PC-3 (cell line): ENCODE measurements at regions not wholly inside any gene's neighbourhood (a gene's known extent, or its start where the extent isn't known, plus 50 kb on each side); places are given as distances from the start of the nearest gene placed in this dataset.
"Not testable (repeated sequence)": the region's sequence is repeated elsewhere in the genome, so short reads cannot be mapped to it uniquely, and the experiment has no call there.

ENCODE experiments used
- ATAC-seq: fragments of 200-7000 bp; cut with Tn5 transposase; 2 replicates; pipeline ENCODE4 v1.9.1; 2020; ENCODE audit warnings: mild to moderate bottlenecking, moderate library complexity
- BruUV-seq: library from RNA; stranded (reverse); fragments of 400-500 nt; replicated peaks from 2 replicates; lab custom pipeline; 2021; lab: Mats Ljungman, UMichigan
- CTCF ChIA-PET: fragments of 300-600 bp; sonication (Branson Sonifier 250); formaldehyde crosslinking; loops from one replicate; lab custom pipeline; 2022; ENCODE audit warnings: antibody characterized with exemption; lab: Charles Lee
- POLR2A ChIA-PET: fragments of 300-600 bp; sonication (Branson Sonifier 250); formaldehyde crosslinking; loops from one replicate; lab custom pipeline; 2022; ENCODE audit warnings: antibody characterized with exemption; ENCODE audit not compliant: unreplicated experiment; lab: Charles Lee
- DNase-seq: peaks from one replicate; pipeline ENCODE4 v3.0.0-alpha.2; 2015
- H2AFZ ChIP-seq: fragments of 300-600 bp; sonication (generic); 2 replicates; pipeline ENCODE4 v1.6.0; 2016; ENCODE audit warnings: antibody characterized with exemption, low read length
- H3F3A ChIP-seq: fragments of 300-600 bp; sonication (generic); one replicate; pipeline ENCODE4 v1.6.0; 2017; ENCODE audit warnings: antibody characterized with exemption, low read length, control low read depth, mild to moderate bottlenecking; ENCODE audit not compliant: unreplicated experiment
- H3K27ac ChIP-seq: fragments of 300-600 bp; sonication (generic); 2 replicates; pipeline ENCODE4 v1.5.1; 2016; ENCODE audit warnings: mild to moderate bottlenecking, low read length
- H3K27me3 ChIP-seq: fragments of 300-600 bp; sonication (generic); 2 replicates; pipeline ENCODE4 v1.6.1; 2016; ENCODE audit warnings: low read length, mixed read lengths
- H3K36me3 ChIP-seq: fragments of 300-600 bp; sonication (generic); 2 replicates; pipeline ENCODE4 v1.6.1; 2016; ENCODE audit warnings: low read depth, mixed run types, low read length, mixed read lengths
- H3K4me1 ChIP-seq: fragments of 300-600 bp; sonication (generic); 2 replicates; pipeline ENCODE4 v1.5.1; 2016; ENCODE audit warnings: low read length; ENCODE audit not compliant: insufficient read depth
- H3K4me2 ChIP-seq: fragments of 300-600 bp; sonication (generic); 2 replicates; pipeline ENCODE4 v1.6.0; 2016; ENCODE audit warnings: low read length
- H3K4me3 ChIP-seq: fragments of 300-600 bp; sonication (generic); 2 replicates; pipeline ENCODE4 v1.5.1; 2016; ENCODE audit warnings: mild to moderate bottlenecking, low read length, mixed read lengths
- H3K79me2 ChIP-seq: fragments of 300-600 bp; sonication (generic); 2 replicates; pipeline ENCODE4 v1.6.1; 2017; ENCODE audit warnings: low read length, mixed read lengths
- H3K9ac ChIP-seq: fragments of 300-600 bp; sonication (generic); 2 replicates; pipeline ENCODE4 v1.6.0; 2016; ENCODE audit warnings: mild to moderate bottlenecking, low read length
- H3K9me2 ChIP-seq: fragments of 300-600 bp; sonication (generic); replicated peaks from 2 replicates; pipeline ENCODE4 v1.6.1; 2016; ENCODE audit warnings: mixed run types, low read length, mixed read lengths
- H3K9me3 ChIP-seq: fragments of 300-600 bp; sonication (generic); 2 replicates; pipeline ENCODE4 v1.6.1; 2016; ENCODE audit warnings: low read length, mixed read lengths
- H4K20me1 ChIP-seq: fragments of 300-600 bp; sonication (generic); 2 replicates; pipeline ENCODE4 v1.6.1; 2016; ENCODE audit warnings: low read length, mixed read lengths
- CTCF ChIP-seq: fragments of 300-600 bp; sonication (generic); conservative IDR thresholded peaks from 2 replicates; pipeline ENCODE4 v1.5.1; 2017; ENCODE audit warnings: antibody characterized with exemption, low read depth, mild to moderate bottlenecking, low read length
- EZH2 ChIP-seq: fragments of 300-600 bp; sonication (generic); IDR thresholded peaks from one replicate; pipeline ENCODE4 v1.6.1; 2017; ENCODE audit warnings: antibody characterized with exemption, mild to moderate bottlenecking, low read length; ENCODE audit not compliant: unreplicated experiment
- EZH2phosphoT487 ChIP-seq: fragments of 300-600 bp; sonication (generic); IDR thresholded peaks from 2 replicates; pipeline ENCODE4 v1.6.1; 2018; ENCODE audit warnings: mild to moderate bottlenecking, antibody characterized with exemption, low read length, borderline replicate concordance
- intact Hi-C: fragments of 100-400 bp; cut with micrococcal nuclease; formaldehyde crosslinking; loops from 2 replicates; pipeline ENCODE4 v1.9.0; 2023

DNA sequence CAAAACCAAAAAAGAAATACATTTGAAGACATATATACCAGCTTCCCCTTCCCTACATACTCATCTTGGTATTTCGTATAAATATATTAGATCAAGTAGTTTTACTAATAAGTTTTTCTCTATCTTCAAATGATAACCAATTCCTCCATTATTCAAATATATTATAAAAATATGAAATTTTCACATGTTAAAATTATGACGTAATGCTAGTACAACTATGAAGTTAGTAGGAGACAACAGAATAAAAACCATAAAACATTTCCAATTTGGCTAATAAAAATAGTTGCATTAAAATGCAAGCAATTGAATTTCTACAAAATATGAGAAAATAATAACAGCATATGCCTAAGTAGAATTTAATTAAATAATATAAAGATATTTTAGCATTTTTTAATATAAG is 501.8 kb upstream of the SLITRK5 start:
- Histone ChIP-seq H2AFZ (no peak overlapping the region), H3K36me3 (no peaks in the 10 kb centered on the region), H4K20me1 (no peaks in the 10 kb centered on the region), H3K79me2 (no peaks in the 10 kb centered on the region), H3K9me3 (no peaks in the 10 kb centered on the region), H3K4me1 (no peaks in the 10 kb centered on the region), H3K4me2 (no peak overlapping the region), H3K27ac (no peak overlapping the region), H3K27me3 (no peaks in the 10 kb centered on the region), H3K4me3 (no peak overlapping the region), H3K9me2 (no peaks in the 10 kb centered on the region), H3K9ac (no peak overlapping the region), H3F3A (no peaks in the 10 kb centered on the region)
- POLR2A ChIA-PET, result no interaction called here
- BruUV-seq, result no TSS peak
- intact Hi-C loops, result no loop called here
- TF ChIP-seq CTCF, result no peak
- no peak for TF ChIP-seq EZH2
- TF ChIP-seq EZH2phosphoT487, result no peak
- CTCF ChIA-PET, result no interaction called here
- no peak for ATAC-seq
- no peak for DNase-seq

DNA sequence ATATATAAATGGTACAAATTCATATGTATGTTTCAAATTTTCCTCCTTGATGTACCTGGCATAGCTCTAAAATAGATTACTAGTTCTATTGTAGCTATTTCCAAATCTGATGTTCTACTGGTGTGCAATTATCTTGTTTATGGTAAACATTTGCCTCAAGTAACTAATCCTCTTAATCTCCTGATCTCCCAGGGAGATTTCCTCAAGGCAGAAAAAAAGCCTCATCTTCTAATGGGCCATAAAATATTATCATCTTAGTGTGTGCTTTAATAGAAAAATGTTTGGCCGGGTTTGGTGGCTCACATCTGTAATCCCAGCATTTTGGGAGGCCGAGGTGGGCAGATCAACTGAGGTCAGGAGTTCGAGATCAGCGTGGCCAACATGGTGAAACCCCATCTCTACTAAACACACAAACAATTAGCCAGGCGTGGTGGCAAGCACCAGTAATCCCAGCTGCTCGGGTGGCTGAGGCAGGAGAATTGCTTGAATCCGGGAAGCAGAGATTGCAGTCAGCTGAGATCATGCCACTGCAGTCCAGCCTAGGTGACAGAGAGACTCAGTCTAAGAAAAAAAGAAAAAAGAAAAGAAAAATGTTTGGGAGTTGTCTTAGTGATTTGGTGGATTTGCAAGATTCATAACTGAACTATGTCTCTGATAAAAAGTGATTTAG is 498.9 kb upstream of the SLITRK5 start:
- H4K20me1 ChIP-seq, result no peaks in the 10 kb centered on the region
- no peaks in the 10 kb centered on the region for H3K36me3 ChIP-seq
- intact Hi-C loops, result no loop called here
- no peak overlapping the region for H3K4me3 ChIP-seq
- H3K27ac ChIP-seq, result no peak overlapping the region
- no peak for TF ChIP-seq EZH2phosphoT487
- H2AFZ ChIP-seq, result no peak overlapping the region
- no TSS peak for BruUV-seq
- H3K27me3 ChIP-seq, result no peaks in the 10 kb centered on the region
- ATAC-seq (no peak), DNase-seq (no peak)
- ChIA-PET POLR2A (no interaction called here), CTCF (no interaction called here)
- no peaks in the 10 kb centered on the region for H3K9me3 ChIP-seq
- H3K9ac ChIP-seq, result no peak overlapping the region
- H3K9me2 ChIP-seq, result no peaks in the 10 kb centered on the region
- H3K4me1 ChIP-seq, result no peaks in the 10 kb centered on the region
- H3F3A ChIP-seq, result no peaks in the 10 kb centered on the region
- H3K4me2 ChIP-seq, result no peak overlapping the region
- H3K79me2 ChIP-seq, result no peaks in the 10 kb centered on the region

DNA sequence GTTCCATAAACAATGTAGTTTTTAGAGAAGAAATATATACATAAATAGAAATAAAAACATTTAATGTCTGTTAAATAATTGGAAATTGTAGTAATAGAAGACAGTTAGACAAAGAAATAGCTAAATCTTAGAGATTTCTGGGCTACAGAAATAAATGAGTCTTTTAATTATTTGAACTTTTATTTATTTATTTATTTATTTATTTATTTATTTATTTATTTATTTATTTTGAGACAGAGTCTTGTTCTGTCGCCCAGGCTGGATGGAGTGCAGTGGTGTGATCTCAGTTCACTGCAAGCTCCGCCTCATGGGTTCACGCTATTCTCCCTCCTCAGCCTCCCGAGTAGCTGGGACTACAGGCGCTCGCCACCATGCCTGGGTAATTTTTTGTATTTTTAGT is 486.0 kb upstream of the SLITRK5 start:
- CTCF ChIA-PET, result not testable (repeated sequence)

GRCh38 chr13:87186647-87187046 is 484.5 kb upstream of the SLITRK5 start:
- H3K9me3 ChIP-seq, CTCF ChIA-PET, intact Hi-C loops, H3K27ac ChIP-seq, H3K4me2 ChIP-seq, H2AFZ ChIP-seq, DNase-seq, H3K79me2 ChIP-seq, H3F3A ChIP-seq, ATAC-seq, BruUV-seq, H3K9ac ChIP-seq, H3K4me1 ChIP-seq, H3K27me3 ChIP-seq, H3K4me3 ChIP-seq, H3K9me2 ChIP-seq, H3K36me3 ChIP-seq, POLR2A ChIA-PET, H4K20me1 ChIP-seq: not testable (repeated sequence)

More for the DNA sequence above, 486.0 kb upstream of the SLITRK5 start:
- H3K4me3 ChIP-seq, H3K27ac ChIP-seq, H3K4me2 ChIP-seq, H3K27me3 ChIP-seq, H3K9me2 ChIP-seq, H3F3A ChIP-seq, DNase-seq, intact Hi-C loops, H3K79me2 ChIP-seq, H2AFZ ChIP-seq, H4K20me1 ChIP-seq, H3K36me3 ChIP-seq, H3K9me3 ChIP-seq, POLR2A ChIA-PET, H3K4me1 ChIP-seq, ATAC-seq, BruUV-seq, H3K9ac ChIP-seq: not testable (repeated sequence)

GRCh38 chr13:87191485-87191884 is 479.7 kb upstream of the SLITRK5 start:
- H3K9me2 ChIP-seq, BruUV-seq, H3K79me2 ChIP-seq, H2AFZ ChIP-seq, DNase-seq, H3K27ac ChIP-seq, H3K36me3 ChIP-seq, H4K20me1 ChIP-seq, H3K4me3 ChIP-seq, H3K9me3 ChIP-seq, H3K4me2 ChIP-seq, H3K9ac ChIP-seq, CTCF ChIA-PET, H3F3A ChIP-seq, ATAC-seq, POLR2A ChIA-PET, H3K27me3 ChIP-seq, intact Hi-C loops, H3K4me1 ChIP-seq: not testable (repeated sequence)
